ENCODE measurements at regions not wholly inside any gene's neighbourhood (a gene's known extent, or its start where the extent isn't known, plus 50 kb on each side); places are given as distances from the start of the nearest gene placed in this dataset.

- H3K36me3 ChIP-seq (ENCODE audit: control insufficient read depth, insufficient read depth, low read length) = no peaks in the 10 kb centered on the region
- CTCF ChIA-PET = no interaction called here
- POLR2A ChIA-PET = interaction anchor here (0.6 kb wide), 1 partner anchor 21 kb away, joined by 4 read pairs; no protein-coding TSS in a partner anchor
- no peak overlapping the region for H3K4me3 Mint-ChIP-seq (ENCODE audit: unreplicated experiment)
- no peak for TF ChIP-seq CTCF (IDR thresholded peaks at IDR 0.05; ENCODE audit: insufficient read depth in 1 of 2, low read depth in 1 of 2, low read length in 1 of 2, severe bottlenecking in 1 of 2, unreplicated experiment in 1 of 2)
- H3K4me3 ChIP-seq (ENCODE audit: low read depth, low read length) = no peak overlapping the region
- H3K27me3 ChIP-seq (replicated peaks; ENCODE audit: control insufficient read depth, insufficient read depth, low read length) = no peaks in the 10 kb centered on the region
- no peaks in the 10 kb centered on the region for H3K9me3 ChIP-seq
- H3K4me1 ChIP-seq = no peaks in the 10 kb centered on the region
- no peaks in the 10 kb centered on the region for H3K36me3 Mint-ChIP-seq (ENCODE audit: insufficient read depth, unreplicated experiment)
- intact Hi-C loops (cut with micrococcal nuclease; ENCODE audit: unreplicated experiment) = no loop called here
- no TSS peak for BruUV-seq (replicated peaks)
- H3K9me3 Mint-ChIP-seq (ENCODE audit: unreplicated experiment) = no peaks in the 10 kb centered on the region
- H3K4me1 Mint-ChIP-seq (ENCODE audit: low read depth, unreplicated experiment) = no peaks in the 10 kb centered on the region
- no peak for DNase-seq
- H3K27me3 Mint-ChIP-seq (ENCODE audit: insufficient read depth, unreplicated experiment) = no peaks in the 10 kb centered on the region
- no peak overlapping the region for H3K27ac Mint-ChIP-seq (ENCODE audit: unreplicated experiment)
These were observed 354.5 kb upstream of the NBEA start for GRCh38 chr13:34587576-34587975.

- no TSS peak for BruUV-seq (replicated peaks)
- no peak for TF ChIP-seq CTCF (IDR thresholded peaks at IDR 0.05; ENCODE audit: insufficient read depth in 1 of 2, low read depth in 1 of 2, low read length in 1 of 2, severe bottlenecking in 1 of 2, unreplicated experiment in 1 of 2)
- no peak for DNase-seq
- Mint-ChIP-seq H3K27ac (ENCODE audit: unreplicated experiment) (no peak overlapping the region), H3K27me3 (ENCODE audit: insufficient read depth, unreplicated experiment) (no peaks in the 10 kb centered on the region), H3K4me1 (ENCODE audit: low read depth, unreplicated experiment) (no peaks in the 10 kb centered on the region), H3K4me3 (ENCODE audit: unreplicated experiment) (no peak overlapping the region), H3K9me3 (ENCODE audit: unreplicated experiment) (no peaks in the 10 kb centered on the region), H3K36me3 (ENCODE audit: insufficient read depth, unreplicated experiment) (no peaks in the 10 kb centered on the region)
- H3K9me3 ChIP-seq = no peaks in the 10 kb centered on the region
- H3K4me1 ChIP-seq = no peaks in the 10 kb centered on the region
- H3K27me3 ChIP-seq (replicated peaks; ENCODE audit: control insufficient read depth, insufficient read depth, low read length) = no peaks in the 10 kb centered on the region
- intact Hi-C loops (cut with micrococcal nuclease; ENCODE audit: unreplicated experiment) = no loop called here
- no peak overlapping the region for H3K4me3 ChIP-seq (ENCODE audit: low read depth, low read length)
- POLR2A ChIA-PET = no interaction called here
- no peaks in the 10 kb centered on the region for H3K36me3 ChIP-seq (ENCODE audit: control insufficient read depth, insufficient read depth, low read length)
- CTCF ChIA-PET = no interaction called here
These were observed 353.7 kb upstream of the NBEA start for GRCh38 chr13:34588362-34588761.

- no peaks in the 10 kb centered on the region for H3K9me3 ChIP-seq
- ChIA-PET CTCF (no interaction called here), POLR2A (no interaction called here)
- no peaks in the 10 kb centered on the region for H3K36me3 Mint-ChIP-seq (ENCODE audit: insufficient read depth, unreplicated experiment)
- H3K4me1 ChIP-seq = no peaks in the 10 kb centered on the region
- H3K27me3 Mint-ChIP-seq (ENCODE audit: insufficient read depth, unreplicated experiment) = no peaks in the 10 kb centered on the region
- BruUV-seq (replicated peaks) = no TSS peak
- no peak overlapping the region for H3K4me3 ChIP-seq (ENCODE audit: low read depth, low read length)
- H3K36me3 ChIP-seq (ENCODE audit: control insufficient read depth, insufficient read depth, low read length) = no peaks in the 10 kb centered on the region
- no peaks in the 10 kb centered on the region for H3K27me3 ChIP-seq (replicated peaks; ENCODE audit: control insufficient read depth, insufficient read depth, low read length)
- no peak overlapping the region for H3K27ac Mint-ChIP-seq (ENCODE audit: unreplicated experiment)
- no peaks in the 10 kb centered on the region for H3K9me3 Mint-ChIP-seq (ENCODE audit: unreplicated experiment)
- H3K4me1 Mint-ChIP-seq (ENCODE audit: low read depth, unreplicated experiment) = no peaks in the 10 kb centered on the region
- no peak for DNase-seq
- H3K4me3 Mint-ChIP-seq (ENCODE audit: unreplicated experiment) = no peak overlapping the region
- TF ChIP-seq CTCF (IDR thresholded peaks at IDR 0.05; ENCODE audit: insufficient read depth in 1 of 2, low read depth in 1 of 2, low read length in 1 of 2, severe bottlenecking in 1 of 2, unreplicated experiment in 1 of 2) = no peak
- intact Hi-C loops (cut with micrococcal nuclease; ENCODE audit: unreplicated experiment) = no loop called here
These were observed 352.5 kb upstream of the NBEA start for GRCh38 chr13:34589581-34589980.

Data from Caco-2 (cell line).